ENCODE measurements at regions not wholly inside any gene's neighbourhood (a gene's known extent, or its start where the extent isn't known, plus 50 kb on each side); places are given as distances from the start of the nearest gene placed in this dataset.

GRCh38 chr2:78779761-78780160, 245.7 kb upstream of the REG3G start:
- Histone ChIP-seq H3K9me3 (ENCODE audit: control insufficient read depth, insufficient read depth, low read depth, low read length) (no peaks in the 10 kb centered on the region), H3K4me1 (ENCODE audit: control insufficient read depth, insufficient read depth, low read length) (no peaks in the 10 kb centered on the region), H3K36me3 (ENCODE audit: control insufficient read depth in 2 of 2, insufficient read depth in 1 of 2, low read length in 2 of 2) (no peaks in the 10 kb centered on the region), H3K27ac (ENCODE audit: extremely low read depth, low read depth, low read length) (no peak overlapping the region), H3K4me3 (ENCODE audit: low read depth, low read length) (no peak overlapping the region)
- CTCF ChIA-PET: interaction anchor here (0.6 kb wide), 1 partner anchor 82 kb away, joined by 3 read pairs; no protein-coding TSS in a partner anchor
- POLR2A ChIA-PET: no interaction called here
- no peak for TF ChIP-seq ZNF530 (tag by site-specific recombination; IDR thresholded peaks at IDR 0.05; ENCODE audit: low read depth)
- TF ChIP-seq ZNF580 (tag by site-specific recombination; IDR thresholded peaks at IDR 0.05): no peak
- TF ChIP-seq ZBTB11 (tag by site-specific recombination; conservative IDR thresholded peaks at IDR 0.05; ENCODE audit: low read depth): no peak
- no peak for TF ChIP-seq ZNF354C (tag by site-specific recombination; IDR thresholded peaks at IDR 0.05; ENCODE audit: borderline replicate concordance, low read depth)
- no peak for TF ChIP-seq TCF7L2 (IDR thresholded peaks at IDR 0.05; ENCODE audit: borderline replicate concordance, low read depth, low read length)
- no peak for TF ChIP-seq ZNF140 (tag by site-specific recombination; IDR thresholded peaks at IDR 0.05)
- no peak for TF ChIP-seq ZNF473 (tag by site-specific recombination; IDR thresholded peaks at IDR 0.05)
- no peak for TF ChIP-seq ZNF398 (tag by site-specific recombination; IDR thresholded peaks at IDR 0.05)
- no peak for TF ChIP-seq ZNF518A (tag by site-specific recombination; conservative IDR thresholded peaks at IDR 0.05; ENCODE audit: low read depth)
- no peak for TF ChIP-seq PRDM10 (tag by site-specific recombination; IDR thresholded peaks at IDR 0.05)
- no peak for TF ChIP-seq ZNF704 (tag by site-specific recombination; IDR thresholded peaks at IDR 0.05)
- no peak for TF ChIP-seq ZNF513 (tag by site-specific recombination; IDR thresholded peaks at IDR 0.05)
- TF ChIP-seq TSHZ1 (tag by site-specific recombination; IDR thresholded peaks at IDR 0.05; ENCODE audit: borderline replicate concordance): no peak
- TF ChIP-seq ZNF571 (tag by site-specific recombination; IDR thresholded peaks at IDR 0.05): no peak
- no peak for TF ChIP-seq IKZF3 (tag by site-specific recombination; IDR thresholded peaks at IDR 0.05)
- no peak for TF ChIP-seq ZNF785 (tag by site-specific recombination; IDR thresholded peaks at IDR 0.05)

Data from HEK293 (cell line).